ENCODE measurements at regions not wholly inside any gene's neighbourhood (a gene's known extent, or its start where the extent isn't known, plus 50 kb on each side); places are given as distances from the start of the nearest gene placed in this dataset.

DNA sequence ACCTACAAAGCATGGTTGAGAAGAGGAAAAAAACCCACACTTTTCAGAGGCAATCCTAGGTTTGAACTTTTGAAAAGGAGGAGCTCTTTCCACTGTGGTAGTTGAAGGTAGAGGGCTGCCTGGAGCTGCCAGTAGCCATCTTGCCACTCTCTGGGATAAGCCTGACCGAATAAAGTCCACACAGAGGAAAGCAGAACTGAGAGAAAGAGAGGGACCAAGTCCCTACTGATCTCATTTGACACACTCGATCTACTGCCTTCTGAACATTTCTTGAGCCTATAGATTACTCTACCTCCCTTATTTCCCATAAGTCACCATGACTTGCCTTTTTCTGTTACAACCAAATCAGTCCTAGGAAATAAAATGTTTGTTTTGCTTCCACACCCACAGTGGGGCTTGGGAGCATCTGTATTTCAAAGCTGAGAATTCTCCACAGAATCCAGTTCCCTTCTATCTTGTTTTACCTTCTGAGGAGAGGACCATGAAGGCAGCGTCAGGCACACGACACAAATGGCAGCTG, 147.0 kb upstream of the PTPRK start:
- TF ChIP-seq RELA (IDR thresholded peaks at IDR 0.05; ENCODE audit: borderline replicate concordance, partially characterized antibody), result no peak
- no peak for TF ChIP-seq REST (IDR thresholded peaks at IDR 0.05; ENCODE audit: low read depth, low read length)
- no peak for TF ChIP-seq CTCF (IDR thresholded peaks at IDR 0.05 in 2 of 3, conservative IDR thresholded peaks at IDR 0.05 in 1 of 3; ENCODE audit: control insufficient read depth in 2 of 3, extremely low read depth in 1 of 3, insufficient read depth in 1 of 3, low read depth in 3 of 3, low read length in 3 of 3)
- no peak for TF ChIP-seq HDAC6 (IDR thresholded peaks at IDR 0.05; ENCODE audit: unreplicated experiment)
- TF ChIP-seq NKRF (conservative IDR thresholded peaks at IDR 0.05), result no peak
- TF ChIP-seq TBL1XR1 (IDR thresholded peaks at IDR 0.05; ENCODE audit: low read depth, low read length), result no peak
- no peak for TF ChIP-seq RFX5 (IDR thresholded peaks at IDR 0.05; ENCODE audit: low read depth, low read length)
- TF ChIP-seq POLR2A (IDR thresholded peaks at IDR 0.05; ENCODE audit: low read depth, low read length), result no peak
- TF ChIP-seq YY1 (IDR thresholded peaks at IDR 0.05; ENCODE audit: low read depth, low read length), result no peak
- no peak for TF ChIP-seq MAX (IDR thresholded peaks at IDR 0.05; ENCODE audit: low read depth, low read length)
- TF ChIP-seq MTA3 (IDR thresholded peaks at IDR 0.05; ENCODE audit: borderline replicate concordance, low read length), result no peak
- TF ChIP-seq, protein P1, sequence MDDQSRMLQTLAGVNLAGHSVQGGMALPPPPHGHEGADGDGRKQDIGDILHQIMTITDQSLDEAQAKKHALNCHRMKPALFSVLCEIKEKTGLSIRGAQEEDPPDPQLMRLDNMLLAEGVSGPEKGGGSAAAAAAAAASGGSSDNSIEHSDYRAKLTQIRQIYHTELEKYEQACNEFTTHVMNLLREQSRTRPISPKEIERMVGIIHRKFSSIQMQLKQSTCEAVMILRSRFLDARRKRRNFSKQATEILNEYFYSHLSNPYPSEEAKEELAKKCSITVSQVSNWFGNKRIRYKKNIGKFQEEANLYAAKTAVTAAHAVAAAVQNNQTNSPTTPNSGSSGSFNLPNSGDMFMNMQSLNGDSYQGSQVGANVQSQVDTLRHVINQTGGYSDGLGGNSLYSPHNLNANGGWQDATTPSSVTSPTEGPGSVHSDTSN (IDR thresholded peaks at IDR 0.05; ENCODE audit: insufficient replicate concordance, low read depth, low read length), result no peak

Measured in GM12878 (cell line).